Sigmoid colon (tissue), 6 donors: ENCODE measurements at regions not wholly inside any gene's neighbourhood (a gene's known extent, or its start where the extent isn't known, plus 50 kb on each side); places are given as distances from the start of the nearest gene placed in this dataset.
"Not testable (repeated sequence)": the region's sequence is repeated elsewhere in the genome, so short reads cannot be mapped to it uniquely, and the experiment has no call there.

Experiments
- DNase-seq: peaks from one replicate; pipeline ENCODE4 v3.0.0-alpha.2; 2019
- H3K27ac ChIP-seq, 4 donors: fragments of 200-600 bp; sonication (generic); one replicate each; pipeline ENCODE4 v1.5.1; 2016 to 2019; ENCODE audit warnings: mild to moderate bottlenecking in 1 of 4
- H3K27me3 ChIP-seq, 3 donors: fragments of 200-600 bp; sonication (generic); one replicate each; pipeline ENCODE4 v1.5.1; 2019; ENCODE audit warnings: mild to moderate bottlenecking in 1 of 3
- H3K36me3 ChIP-seq, 4 donors: fragments of 200-600 bp; sonication (generic); one replicate each; pipeline ENCODE4 v1.5.1; 2016 to 2019
- H3K4me1 ChIP-seq, 4 donors: fragments of 200-600 bp; sonication (generic); one replicate each; pipeline ENCODE4 v1.5.1; 2017 to 2019
- H3K4me3 ChIP-seq, 4 donors: fragments of 200-600 bp; sonication (generic); one replicate each; pipeline ENCODE4 v1.5.1; 2017 to 2019; ENCODE audit warnings: mild to moderate bottlenecking in 2 of 4, moderate library complexity in 1 of 4
- H3K9me3 ChIP-seq, 4 donors: fragments of 200-600 bp in 3 of 4; sonication (generic) in 3 of 4; one replicate each; pipeline versions ENCODE4 v1.5.1 to v1.6.1; 2013 to 2019
- CTCF ChIP-seq, 4 experiments: fragments of 450-650 bp in 3 of 4; fragments of 200-600 bp in 1 of 4; IDR thresholded peaks; one replicate each; pipeline ENCODE4 v1.5.1; 2016 to 2019; ENCODE audit warnings: antibody characterized with exemption in 4 of 4, mild to moderate bottlenecking in 3 of 4, moderate library complexity in 2 of 4
- EP300 ChIP-seq, 4 donors: sonication (generic); formaldehyde crosslinking; IDR thresholded peaks; one replicate each; pipeline ENCODE4 v1.6.1; 2017; ENCODE audit warnings: antibody characterized with exemption in 4 of 4
- POLR2A ChIP-seq, 2 donors: fragments of 450-650 bp; IDR thresholded peaks; one replicate each; pipeline ENCODE4 v1.6.1; 2016; ENCODE audit warnings: antibody characterized with exemption in 2 of 2, mild to moderate bottlenecking in 2 of 2, moderate library complexity in 2 of 2
- POLR2AphosphoS5 ChIP-seq, 4 donors: sonication (generic); formaldehyde crosslinking; IDR thresholded peaks; one replicate each; pipeline ENCODE4 v1.6.1; 2017; ENCODE audit warnings: antibody characterized with exemption in 4 of 4
- WGBS, 2 donors: extraction: QIAGEN DNeasy Blood & Tissue Kit; methylation state at CpG; one replicate each; pipeline ENCODE4 v1.1.7; 2013; 5-methylcytosine and 5-hydroxymethylcytosine counted together
- intact Hi-C: fragments of 100-400 bp; cut with DNase I; formaldehyde crosslinking; loops from one replicate; pipeline ENCODE4 v1.15.1; 2023
- donor health status: healthy with polysubstance abuse.
- donor health status: healthy.

- H3K27ac ChIP-seq, result no peak overlapping the region
- TF ChIP-seq EP300 (IDR thresholded peaks at IDR 0.05), result no peak
- TF ChIP-seq POLR2AphosphoS5 (IDR thresholded peaks at IDR 0.05), result no peak
- no peak for DNase-seq
Observed at GRCh38 chr14:30064454-30064853, 136.8 kb upstream of the PRKD1 start.

GRCh38 chr14:30069536-30069935 lies 141.9 kb upstream of the PRKD1 start:
- peaks cover 0 to 5% (median 0%) of the 10 kb centered on the region in 4 donors for H3K9me3 ChIP-seq
- 18 to 62% methylated on average over 1 of the region's 1 CpG for WGBS, 2 donors
- no peaks in the 10 kb centered on the region for H3K36me3 ChIP-seq
- H3K27me3 ChIP-seq, result no peaks in the 10 kb centered on the region
- DNase-seq, result no peak
- no peak overlapping the region for H3K4me3 ChIP-seq
- intact Hi-C loops, result no loop called here
- H3K27ac ChIP-seq, result no peak overlapping the region
- no peaks in the 10 kb centered on the region for H3K4me1 ChIP-seq
- no peak for TF ChIP-seq POLR2A (IDR thresholded peaks at IDR 0.05)
- no peak for TF ChIP-seq CTCF (IDR thresholded peaks at IDR 0.05)
- no peak for TF ChIP-seq EP300 (IDR thresholded peaks at IDR 0.05)
- no peak for TF ChIP-seq POLR2AphosphoS5 (IDR thresholded peaks at IDR 0.05)

More at GRCh38 chr14:30064454-30064853, 136.8 kb upstream of the PRKD1 start:
- Histone ChIP-seq H3K4me3 (no peak overlapping the region), H3K27me3 (no peaks in the 10 kb centered on the region), H3K4me1 (no peaks in the 10 kb centered on the region), H3K36me3 (no peaks in the 10 kb centered on the region), H3K9me3 (no peaks in the 10 kb centered on the region)
- intact Hi-C loops, result no loop called here

GRCh38 chr14:30072454-30072853 lies 144.8 kb upstream of the PRKD1 start:
- DNase-seq, result not testable (repeated sequence)

GRCh38 chr14:30077946-30078345 lies 150.3 kb upstream of the PRKD1 start:
- intact Hi-C loops, result no loop called here
- TF ChIP-seq POLR2AphosphoS5 (IDR thresholded peaks at IDR 0.05), result no peak
- TF ChIP-seq CTCF (IDR thresholded peaks at IDR 0.05), result no peak
- no peak for TF ChIP-seq POLR2A (IDR thresholded peaks at IDR 0.05)
- no peak for TF ChIP-seq EP300 (IDR thresholded peaks at IDR 0.05)
- Histone ChIP-seq H3K4me3 (no peak overlapping the region), H3K9me3 (peaks cover 0 to 3% (median 1%) of the 10 kb centered on the region in 4 donors), H3K27ac (no peak overlapping the region), H3K4me1 (peaks cover 0 to 7% (median 0%) of the 10 kb centered on the region in 4 donors), H3K27me3 (no peaks in the 10 kb centered on the region), H3K36me3 (no peaks in the 10 kb centered on the region)
- 37 to 74% methylated on average over 2 of the region's 2 CpGs for WGBS, 2 donors
- no peak for DNase-seq

More at GRCh38 chr14:30072454-30072853, 144.8 kb upstream of the PRKD1 start:
- intact Hi-C loops, H3K27me3 ChIP-seq, H3K9me3 ChIP-seq, H3K4me1 ChIP-seq, H3K36me3 ChIP-seq, H3K27ac ChIP-seq, H3K4me3 ChIP-seq: not testable (repeated sequence)
- 52 to 54% methylated on average over 2 of the region's 2 CpGs for WGBS, 2 donors

GRCh38 chr14:30078811-30079402 lies 151.3 kb upstream of the PRKD1 start:
- Histone ChIP-seq H3K4me3 (no peak overlapping the region), H3K36me3 (no peaks in the 10 kb centered on the region), H3K9me3 (peaks cover 0 to 3% (median 0%) of the 10 kb centered on the region in 4 donors), H3K27ac (no peak overlapping the region), H3K27me3 (no peaks in the 10 kb centered on the region), H3K4me1 (peaks cover 0 to 7% (median 0%) of the 10 kb centered on the region in 4 donors)
- TF ChIP-seq POLR2A (IDR thresholded peaks at IDR 0.05) (no peak), EP300 (IDR thresholded peaks at IDR 0.05) (no peak), CTCF (IDR thresholded peaks at IDR 0.05) (no peak), POLR2AphosphoS5 (IDR thresholded peaks at IDR 0.05) (no peak)
- WGBS, 2 donors, result 81 to 82% methylated on average over 8 of the region's 8 CpGs
- DNase-seq, result no peak
- intact Hi-C loops, result no loop called here

- no peaks in the 10 kb centered on the region for H3K27me3 ChIP-seq
- H3K9me3 ChIP-seq, result peaks cover 0 to 3% (median 0%) of the 10 kb centered on the region in 4 donors
- no peaks in the 10 kb centered on the region for H3K36me3 ChIP-seq
- no peak overlapping the region for H3K4me3 ChIP-seq
- H3K4me1 ChIP-seq, result peaks cover 0 to 7% (median 0%) of the 10 kb centered on the region in 4 donors
- no peak for TF ChIP-seq POLR2A (IDR thresholded peaks at IDR 0.05)
- TF ChIP-seq EP300 (IDR thresholded peaks at IDR 0.05), result no peak
- TF ChIP-seq CTCF (IDR thresholded peaks at IDR 0.05), result no peak
- no peak for TF ChIP-seq POLR2AphosphoS5 (IDR thresholded peaks at IDR 0.05)
- H3K27ac ChIP-seq, result no peak overlapping the region
- intact Hi-C loops, result no loop called here
- WGBS, 2 donors, result 53 to 80% methylated on average over 1 of the region's 1 CpG
- no peak for DNase-seq
Observed at GRCh38 chr14:30082486-30082885, 154.8 kb upstream of the PRKD1 start.
